ENCODE measurements at regions not wholly inside any gene's neighbourhood (a gene's known extent, or its start where the extent isn't known, plus 50 kb on each side); places are given as distances from the start of the nearest gene placed in this dataset.

DNA sequence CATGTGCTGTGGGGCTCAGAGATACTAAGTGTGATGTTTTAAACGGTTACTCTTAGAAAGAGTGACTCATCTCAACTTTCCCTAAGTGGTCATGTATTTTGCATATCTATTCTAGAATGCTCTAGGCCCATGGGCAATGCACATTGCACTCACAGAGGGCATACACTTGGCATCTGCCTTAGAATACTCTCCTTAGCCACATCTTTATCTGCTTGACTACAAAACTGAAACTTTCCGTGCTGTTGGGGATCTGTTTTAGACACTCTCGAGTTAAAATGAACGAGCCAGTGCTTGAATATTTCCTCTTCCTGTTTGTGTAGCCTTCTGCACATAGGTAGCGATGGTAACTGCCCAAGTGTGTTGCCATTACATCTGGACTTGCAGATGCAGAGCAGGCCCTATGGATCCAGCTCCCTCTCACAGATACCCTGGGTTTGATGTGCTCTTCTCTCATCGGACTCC is 180.5 kb downstream of the CAND1 start:
- ATAC-seq: peak in 1 of 2 donors; percentile 19
- no peak for DNase-seq
- intact Hi-C loops (cut with DNase I): loop anchor here (5.0 to 10.0 kb wide), 3 partner anchors 95 to 495 kb away; no protein-coding TSS in a partner anchor

- no peak for ATAC-seq
- DNase-seq: no peak
- intact Hi-C loops (cut with DNase I): no loop called here
These were observed 181.3 kb downstream of the CAND1 start for GRCh38 chr12:67450441-67450840.

DNA sequence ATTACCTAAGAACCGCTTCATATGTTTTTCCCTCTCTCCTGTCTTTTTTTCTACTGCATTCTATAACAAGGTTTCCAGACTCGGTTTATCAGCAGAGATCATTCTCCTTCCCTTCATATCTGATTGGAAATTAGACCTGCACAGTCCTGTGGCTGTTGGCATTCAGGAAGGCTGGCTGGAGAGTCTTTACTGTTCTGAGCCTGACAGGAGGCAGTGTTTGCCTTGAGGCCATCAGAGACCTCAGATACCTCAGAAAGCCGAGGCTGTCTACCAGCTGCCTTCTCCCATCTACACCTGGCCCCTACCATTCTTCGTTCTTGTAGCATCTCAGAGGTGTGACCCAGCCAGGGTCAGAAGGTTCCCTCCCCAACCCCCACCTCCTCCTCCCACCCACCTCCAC is 182.0 kb downstream of the CAND1 start:
- intact Hi-C loops (cut with DNase I): no loop called here
- no peak for ATAC-seq

DNA sequence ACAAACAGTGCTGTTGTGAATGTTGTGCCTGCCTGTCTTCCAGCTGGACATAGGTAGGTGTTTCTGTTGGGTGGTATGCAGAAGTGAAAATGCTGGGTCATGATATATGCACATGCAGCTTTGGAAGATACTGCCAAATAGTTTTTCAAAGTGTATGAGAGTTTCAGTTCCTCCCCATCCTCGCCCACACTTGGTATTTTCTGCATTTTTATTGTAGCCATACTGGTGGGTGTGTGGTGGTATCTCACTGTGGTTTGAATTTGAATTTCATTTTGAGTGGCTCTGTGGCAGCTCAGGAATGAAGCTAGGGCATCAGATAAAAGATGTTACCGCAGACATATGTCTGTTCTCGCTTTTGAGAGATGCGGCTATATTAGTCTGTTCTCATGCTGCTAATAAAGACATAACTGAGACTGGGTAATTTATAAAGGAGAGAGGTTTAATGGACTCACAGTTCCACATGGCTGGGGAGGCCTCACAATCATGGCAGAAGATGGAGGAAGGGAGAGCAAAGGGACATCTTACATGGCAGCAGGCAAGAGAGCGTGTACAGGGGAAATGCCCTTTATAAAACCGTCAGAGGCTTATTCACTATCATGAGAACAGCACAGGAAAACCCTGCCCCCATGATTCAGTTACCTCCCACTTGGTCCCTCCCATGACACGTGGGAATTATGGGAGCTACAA is 183.1 kb downstream of the CAND1 start:
- ATAC-seq: peak in 1 of 2 donors; percentile 33
- intact Hi-C loops (cut with DNase I): no loop called here
- DNase-seq: no peak

More for the DNA sequence above, 182.0 kb downstream of the CAND1 start:
- no peak for DNase-seq

GRCh38 chr12:67453191-67453590 is 184.0 kb downstream of the CAND1 start:
- intact Hi-C loops (cut with DNase I): no loop called here
- ATAC-seq (no peak), DNase-seq (no peak)

DNA sequence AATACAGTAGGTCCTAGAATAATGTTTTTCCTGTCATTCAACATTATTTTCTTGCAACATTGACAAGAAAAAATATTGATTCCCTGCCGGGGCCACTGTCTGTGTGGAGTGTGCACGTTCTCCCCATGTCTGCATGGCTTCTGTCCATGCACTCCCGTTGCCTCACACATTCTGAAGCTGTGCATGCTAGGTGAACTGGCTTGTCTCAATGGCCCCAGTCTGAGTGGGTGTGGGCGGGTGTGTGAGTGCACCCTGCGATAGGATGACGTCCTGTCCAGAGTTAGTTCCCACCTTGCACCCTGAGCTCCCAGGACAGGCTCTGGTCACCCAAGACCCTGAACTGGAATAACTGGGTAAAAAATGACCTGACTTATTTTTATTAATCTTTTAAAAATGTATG is 186.1 kb downstream of the CAND1 start:
- DNase-seq (no peak), ATAC-seq (no peak)
- intact Hi-C loops (cut with DNase I): no loop called here

- DNase-seq (peak; percentile 53), ATAC-seq (peak; percentile 32 to 78)
- intact Hi-C loops (cut with DNase I): no loop called here
These were observed 187.3 kb downstream of the CAND1 start for GRCh38 chr12:67456431-67456901.

DNA sequence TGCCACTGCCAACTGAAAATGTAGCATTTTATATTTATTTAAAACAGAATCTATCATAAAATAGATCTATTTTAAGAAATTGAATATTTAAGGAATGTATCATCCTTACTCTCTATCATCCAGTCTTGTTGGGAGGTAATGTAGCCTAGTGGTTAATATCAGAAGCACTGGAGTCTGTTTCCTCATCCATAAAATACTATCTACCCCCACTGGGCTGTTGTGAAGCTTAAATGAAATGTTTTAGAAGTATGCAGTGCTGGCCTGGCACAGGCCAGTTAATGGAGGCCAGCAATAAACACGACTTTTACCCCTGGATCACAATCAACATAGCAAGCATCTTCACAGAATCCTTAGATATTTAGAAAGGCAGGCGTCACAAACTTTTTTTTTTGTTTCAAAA is 188.0 kb downstream of the CAND1 start:
- DNase-seq (no peak), ATAC-seq (peak in 1 of 2 donors; percentile 22)
- intact Hi-C loops (cut with DNase I): no loop called here

GRCh38 chr12:67457778-67458665 is 188.9 kb downstream of the CAND1 start:
- DNase-seq (no peak), ATAC-seq (peak; percentile 47 to 52)
- intact Hi-C loops (cut with DNase I): no loop called here

DNA sequence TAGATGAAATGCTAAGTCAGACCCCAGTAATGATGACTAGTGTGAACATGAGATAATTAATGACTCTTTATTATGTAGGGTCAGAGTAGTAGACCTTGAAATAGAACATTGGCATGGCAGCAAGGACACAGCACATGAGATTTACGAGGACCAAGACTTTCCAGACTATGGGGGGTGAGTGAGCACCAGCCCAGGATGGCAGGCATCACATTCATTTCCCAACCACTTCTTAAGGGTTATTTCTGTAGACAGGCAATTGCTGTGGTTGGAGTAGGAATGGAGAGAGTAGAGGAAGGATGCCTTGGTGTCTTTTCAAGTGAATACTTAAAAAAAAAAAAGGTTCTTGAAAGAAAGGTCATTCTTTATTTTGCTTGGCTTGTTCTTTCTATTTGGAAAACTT is 189.4 kb upstream of the DYRK2 start:
- DNase-seq: no peak
- no peak for ATAC-seq
- intact Hi-C loops (cut with DNase I): no loop called here

GRCh38 chr12:67459578-67459977 is 189.0 kb upstream of the DYRK2 start:
- DNase-seq (no peak), ATAC-seq (no peak)
- intact Hi-C loops (cut with DNase I): no loop called here

- DNase-seq: no peak
- no peak for ATAC-seq
- intact Hi-C loops (cut with DNase I): no loop called here
These were observed 188.2 kb upstream of the DYRK2 start for GRCh38 chr12:67460388-67460787.

GRCh38 chr12:67468549-67469245 is 179.8 kb upstream of the DYRK2 start:
- intact Hi-C loops (cut with DNase I): no loop called here
- DNase-seq (no peak), ATAC-seq (no peak)

DNA sequence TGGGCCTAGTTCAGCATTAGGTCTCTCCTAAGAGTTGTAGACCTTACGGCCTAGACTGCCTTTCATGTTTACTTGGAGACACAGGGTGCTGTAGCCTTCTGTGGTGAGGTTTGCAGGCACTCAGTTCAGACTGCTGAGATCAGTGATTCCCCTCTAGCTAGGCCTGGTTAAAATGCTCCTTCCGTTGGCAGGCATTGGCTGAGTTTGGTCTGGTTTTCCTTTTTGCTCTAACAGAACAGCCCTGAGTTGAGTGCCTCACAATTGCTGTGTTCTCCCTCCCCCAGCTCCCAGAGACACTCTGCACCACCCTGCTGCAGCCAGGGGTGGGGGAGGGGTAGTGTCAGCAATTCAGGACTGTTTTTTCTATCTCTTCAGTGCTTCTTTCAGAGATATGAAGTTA is 178.9 kb upstream of the DYRK2 start:
- ATAC-seq (peak; percentile 44 to 55), DNase-seq (no peak)
- intact Hi-C loops (cut with DNase I): no loop called here

DNA sequence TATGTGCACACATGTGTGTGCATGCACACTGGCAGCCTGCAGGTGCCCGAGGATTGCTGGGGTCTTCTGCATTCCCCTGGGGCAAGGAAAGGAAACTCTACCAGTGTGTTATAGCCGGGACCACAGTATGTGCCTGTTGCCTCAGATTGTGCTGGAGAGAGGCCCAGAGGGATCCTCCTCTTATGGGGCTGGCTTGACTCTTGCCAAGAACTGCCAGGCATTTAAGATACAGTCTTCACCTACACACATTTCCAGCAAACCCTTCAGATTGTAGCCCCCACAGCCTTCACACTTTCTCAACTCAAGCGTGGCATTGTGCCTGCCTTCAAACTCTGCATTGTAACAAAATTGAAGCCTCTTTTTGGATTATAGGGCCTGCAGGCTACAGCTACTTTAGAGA is 176.7 kb upstream of the DYRK2 start:
- ATAC-seq (peak; percentile 32 to 83), DNase-seq (peak; percentile 36)
- intact Hi-C loops (cut with DNase I): no loop called here

- DNase-seq: peak; percentile 42
- intact Hi-C loops (cut with DNase I): no loop called here
- ATAC-seq: peak; percentile 87
These were observed 176.0 kb upstream of the DYRK2 start for GRCh38 chr12:67472539-67472938.

DNA sequence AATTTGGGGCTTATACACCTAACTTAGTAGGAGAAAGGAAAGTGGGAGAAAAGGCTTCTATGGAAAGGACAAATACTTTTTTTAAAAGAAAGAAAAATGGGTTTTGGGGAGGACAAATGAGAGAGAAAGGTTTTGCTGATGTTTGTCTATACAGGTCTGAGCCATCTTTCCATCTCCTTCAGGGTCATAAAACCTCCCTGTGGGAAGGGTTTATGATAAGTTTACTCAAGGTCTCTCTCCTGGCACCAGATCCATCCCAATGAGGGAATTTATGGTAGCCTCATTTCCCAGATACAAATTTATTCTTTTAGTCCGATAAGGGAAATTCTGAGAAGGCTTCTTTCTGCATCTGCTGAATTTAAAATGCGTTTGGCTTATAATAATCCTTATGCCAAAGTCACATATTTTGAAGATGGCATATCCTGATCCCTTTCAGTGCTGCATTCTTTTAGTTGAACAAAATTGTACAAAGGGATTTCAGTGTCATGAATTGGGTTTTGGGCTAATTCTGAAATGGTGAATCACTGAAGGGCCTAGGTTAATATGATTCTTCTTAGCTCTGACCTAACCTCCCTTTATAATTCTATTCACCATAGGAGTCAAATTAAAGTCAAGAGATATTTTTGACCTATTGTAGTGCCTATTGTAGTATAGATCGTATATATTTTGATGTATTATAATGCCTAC is 173.5 kb upstream of the DYRK2 start:
- intact Hi-C loops (cut with DNase I): no loop called here
- DNase-seq: no peak
- no peak for ATAC-seq

GRCh38 chr12:67475725-67476124 is 172.8 kb upstream of the DYRK2 start:
- no peak for DNase-seq
- no peak for ATAC-seq
- intact Hi-C loops (cut with DNase I): no loop called here

GRCh38 chr12:67477681-67478265 is 170.8 kb upstream of the DYRK2 start:
- intact Hi-C loops (cut with DNase I): no loop called here
- no peak for DNase-seq
- ATAC-seq: no peak

Data from left cardiac atrium (tissue), 4 donors.